Glutamatergic neuron (in vitro differentiated cells): ENCODE measurements at regions not wholly inside any gene's neighbourhood (a gene's known extent, or its start where the extent isn't known, plus 50 kb on each side); places are given as distances from the start of the nearest gene placed in this dataset.
"Not testable (repeated sequence)": the region's sequence is repeated elsewhere in the genome, so short reads cannot be mapped to it uniquely, and the experiment has no call there.

Source experiments
- DNase-seq: peaks from one replicate; pipeline ENCODE4 v3.0.0; 2022
- H3K27ac Mint-ChIP-seq: one replicate; pipeline ENCODE4 v1.8.0; 2020; ENCODE audit warnings: mild to moderate bottlenecking, mixed read lengths, inconsistent platforms; ENCODE audit not compliant: unreplicated experiment
- H3K27me3 Mint-ChIP-seq: one replicate; pipeline ENCODE4 v1.8.0; 2020; ENCODE audit warnings: mild to moderate bottlenecking, moderate library complexity, mixed read lengths, inconsistent platforms; ENCODE audit not compliant: unreplicated experiment
- H3K36me3 Mint-ChIP-seq: one replicate; pipeline ENCODE4 v1.8.0; 2020; ENCODE audit warnings: mild to moderate bottlenecking, mixed read lengths, inconsistent platforms; ENCODE audit not compliant: unreplicated experiment
- H3K4me1 Mint-ChIP-seq: one replicate; pipeline ENCODE4 v1.8.0; 2020; ENCODE audit warnings: mild to moderate bottlenecking, low read depth, mixed read lengths, inconsistent platforms; ENCODE audit not compliant: unreplicated experiment
- H3K4me3 Mint-ChIP-seq: one replicate; pipeline ENCODE4 v1.8.0; 2020; ENCODE audit warnings: mild to moderate bottlenecking, mixed read lengths, inconsistent platforms; ENCODE audit not compliant: unreplicated experiment
- H3K9me3 Mint-ChIP-seq: one replicate; pipeline ENCODE4 v1.8.0; 2020; ENCODE audit warnings: mild to moderate bottlenecking, moderate library complexity, mixed read lengths, inconsistent platforms; ENCODE audit not compliant: unreplicated experiment
- CTCF ChIP-seq: fragments of 200-600 bp; sonication (generic); IDR thresholded peaks from one replicate; pipeline ENCODE4 v1.5.0; 2021; ENCODE audit not compliant: partially characterized antibody, unreplicated experiment

DNA sequence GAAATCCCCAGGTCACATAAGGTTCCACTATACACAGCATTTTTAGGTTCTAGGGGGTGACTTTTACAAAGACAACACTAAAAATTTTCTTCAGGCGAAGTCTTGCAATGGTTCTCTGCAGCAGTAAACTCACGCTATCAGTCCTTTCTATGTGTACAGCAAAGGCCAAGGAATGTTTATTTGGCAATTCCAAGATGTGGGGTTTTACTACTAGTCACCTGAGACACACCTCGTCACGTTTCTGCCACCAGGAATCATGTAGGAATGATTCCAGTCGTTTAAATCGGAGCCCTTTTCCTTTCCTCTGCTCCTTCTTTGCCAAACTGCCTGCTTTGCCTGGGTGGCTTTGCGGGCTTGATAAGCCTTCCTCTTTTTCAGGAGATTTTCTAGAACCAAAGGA, 75.9 kb upstream of the ENPEP start:
- H3K4me1 Mint-ChIP-seq = no peaks in the 10 kb centered on the region
- TF ChIP-seq CTCF = no peak
- no peaks in the 10 kb centered on the region for H3K36me3 Mint-ChIP-seq
- H3K9me3 Mint-ChIP-seq = no peaks in the 10 kb centered on the region
- no peak overlapping the region for H3K4me3 Mint-ChIP-seq
- no peaks in the 10 kb centered on the region for H3K27me3 Mint-ChIP-seq
- no peak overlapping the region for H3K27ac Mint-ChIP-seq
- DNase-seq = no peak

DNA sequence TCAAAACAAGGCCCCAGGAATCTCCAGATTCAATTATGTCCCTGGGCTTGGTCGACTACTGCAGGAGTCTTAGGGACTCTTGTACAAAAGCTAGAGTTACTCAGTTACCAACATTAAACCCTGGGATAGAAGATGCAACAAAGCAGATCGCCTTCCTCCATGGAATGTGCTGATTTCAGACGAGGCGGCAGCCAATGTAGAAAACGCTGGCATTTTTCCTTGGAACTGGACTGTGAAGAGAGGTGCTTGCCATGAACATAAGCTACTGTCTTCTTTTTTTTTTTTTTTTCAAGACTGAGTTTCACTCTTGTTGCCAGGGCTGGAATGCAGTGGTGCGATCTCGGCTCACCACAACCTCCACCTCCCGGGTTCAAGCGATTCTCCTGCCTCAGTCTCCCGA, 76.9 kb upstream of the ENPEP start:
- not testable (repeated sequence) for H3K9me3 Mint-ChIP-seq, H3K36me3 Mint-ChIP-seq, H3K27ac Mint-ChIP-seq, H3K4me3 Mint-ChIP-seq, DNase-seq, H3K27me3 Mint-ChIP-seq, H3K4me1 Mint-ChIP-seq

DNA sequence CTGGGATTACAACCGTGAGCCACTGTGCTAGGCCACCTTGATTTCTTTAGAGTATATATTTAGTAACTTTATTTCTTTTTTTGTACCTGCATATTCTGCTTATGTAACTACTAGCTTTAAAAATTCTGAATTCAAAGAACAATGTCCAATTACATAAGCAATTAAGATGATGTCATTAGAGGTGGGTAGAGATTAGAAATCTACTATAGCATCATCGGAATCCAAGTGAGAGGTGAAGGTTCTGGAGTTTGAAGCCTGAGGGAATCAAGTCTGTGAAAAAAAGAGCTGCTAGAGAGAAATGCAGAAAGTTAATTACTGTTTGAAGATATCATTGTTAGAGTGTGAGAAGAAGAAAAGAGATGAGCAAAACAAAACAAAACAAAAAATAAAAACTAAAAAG, 79.0 kb upstream of the ENPEP start:
- no peaks in the 10 kb centered on the region for H3K27me3 Mint-ChIP-seq
- no peak for DNase-seq
- no peak for TF ChIP-seq CTCF

DNA sequence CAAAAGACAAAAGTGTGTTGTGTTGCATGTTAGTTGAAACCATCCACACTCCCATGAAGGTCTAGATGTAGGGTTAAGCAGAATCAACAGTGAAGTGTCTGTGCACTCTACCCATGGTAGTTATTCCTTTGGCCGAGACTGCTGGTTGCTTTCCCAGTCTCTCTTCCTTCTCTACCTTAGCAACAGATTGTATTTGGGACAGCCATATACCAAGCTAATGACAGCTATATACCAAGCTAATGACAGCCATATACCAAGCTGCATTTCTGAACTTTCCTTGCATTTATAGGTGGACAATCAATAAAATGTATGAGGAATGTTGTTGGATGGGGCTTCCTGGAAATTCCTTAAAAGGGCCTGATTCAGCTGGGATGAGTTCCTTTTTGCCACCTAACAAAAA, 80.5 kb upstream of the ENPEP start:
- no peaks in the 10 kb centered on the region for H3K9me3 Mint-ChIP-seq
- no peak overlapping the region for H3K27ac Mint-ChIP-seq
- H3K36me3 Mint-ChIP-seq = no peaks in the 10 kb centered on the region
- H3K4me3 Mint-ChIP-seq = no peak overlapping the region
- no peaks in the 10 kb centered on the region for H3K27me3 Mint-ChIP-seq
- DNase-seq = no peak
- no peak for TF ChIP-seq CTCF
- no peaks in the 10 kb centered on the region for H3K4me1 Mint-ChIP-seq

More for the DNA sequence above, 79.0 kb upstream of the ENPEP start:
- Mint-ChIP-seq H3K36me3 (no peaks in the 10 kb centered on the region), H3K4me1 (no peaks in the 10 kb centered on the region), H3K9me3 (no peaks in the 10 kb centered on the region), H3K4me3 (no peak overlapping the region), H3K27ac (no peak overlapping the region)

DNA sequence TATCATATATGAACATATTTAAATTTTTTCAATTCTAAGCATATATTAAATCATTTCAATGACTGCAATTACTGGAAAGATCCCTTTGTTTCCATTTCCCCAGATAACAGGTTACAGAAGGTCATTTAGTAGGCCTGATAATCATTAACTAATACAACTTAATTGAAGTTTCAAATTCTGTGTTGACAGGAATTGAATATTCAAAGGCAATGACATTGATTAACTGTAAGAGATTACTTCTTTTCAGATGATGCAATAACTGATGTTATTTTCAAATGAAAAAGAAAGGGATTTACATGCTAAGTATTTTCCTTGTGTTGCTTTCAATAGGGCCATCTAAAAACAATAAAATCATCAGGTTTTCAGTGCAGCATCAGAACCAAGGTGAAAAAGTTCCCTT, 81.1 kb upstream of the ENPEP start:
- no peak for TF ChIP-seq CTCF
- H3K9me3 Mint-ChIP-seq = no peaks in the 10 kb centered on the region
- no peak for DNase-seq
- H3K36me3 Mint-ChIP-seq = no peaks in the 10 kb centered on the region
- no peaks in the 10 kb centered on the region for H3K27me3 Mint-ChIP-seq
- H3K4me1 Mint-ChIP-seq = no peaks in the 10 kb centered on the region
- no peak overlapping the region for H3K27ac Mint-ChIP-seq
- no peak overlapping the region for H3K4me3 Mint-ChIP-seq

DNA sequence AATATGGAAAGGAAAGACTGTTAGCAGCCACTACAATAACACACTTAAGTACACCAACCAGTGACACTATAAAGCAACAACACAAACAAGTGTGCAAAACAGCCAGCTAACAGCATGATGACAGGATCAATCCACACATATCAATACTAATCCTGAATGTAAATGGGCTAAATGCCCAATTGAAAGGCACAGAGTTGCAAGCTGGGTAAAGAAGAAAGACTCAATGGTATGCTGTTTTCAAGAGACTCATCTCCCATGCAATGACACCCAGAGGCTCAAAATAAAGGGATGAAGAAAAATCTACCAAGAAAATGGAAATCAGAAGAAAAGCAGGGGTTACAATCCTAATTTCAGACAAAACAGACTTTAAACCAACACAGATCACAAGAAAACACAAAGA, 94.2 kb upstream of the ENPEP start:
- Mint-ChIP-seq H3K4me1 (no peaks in the 10 kb centered on the region), H3K36me3 (peaks cover 17% of the 10 kb centered on the region), H3K27me3 (no peaks in the 10 kb centered on the region), H3K9me3 (peaks cover 8% of the 10 kb centered on the region), H3K4me3 (no peak overlapping the region), H3K27ac (no peak overlapping the region)
- TF ChIP-seq CTCF = no peak
- DNase-seq = no peak
